T-cell (primary cell): ENCODE measurements at regions not wholly inside any gene's neighbourhood (a gene's known extent, or its start where the extent isn't known, plus 50 kb on each side); places are given as distances from the start of the nearest gene placed in this dataset.
"Not testable (repeated sequence)": the region's sequence is repeated elsewhere in the genome, so short reads cannot be mapped to it uniquely, and the experiment has no call there.

Experiments
- ATAC-seq, 4 experiments: fragments of 200-7000 bp in 3 of 4; fragments of 150-1000 bp in 1 of 4; cut with Tn5 transposase; replicated peaks in 1 of 4; 1 replicate in 3 of 4; 2 replicates in 1 of 4; pipeline ENCODE4 v1.10.0; 2021; ENCODE audit warnings: moderate library complexity in 3 of 4, mild to moderate bottlenecking in 2 of 4, moderate number of reproducible peaks in 1 of 4
- CTCF ChIA-PET, 2 donors: fragments of 300-600 bp; sonication (Branson Sonifier 250); formaldehyde crosslinking; loops; one replicate each; lab custom pipeline; 2022; ENCODE audit warnings: antibody characterized with exemption in 2 of 2; lab: Charles Lee
- POLR2A ChIA-PET, 2 donors: fragments of 300-600 bp; sonication (Branson Sonifier 250); formaldehyde crosslinking; loops; one replicate each; lab custom pipeline; 2022; ENCODE audit warnings: antibody characterized with exemption in 2 of 2; lab: Charles Lee
- DNase-seq, 35 experiments: peaks; one replicate each; pipeline versions ENCODE4 v3.0.0 to v3.0.0-alpha.2; 2013 to 2023
- H3K27ac ChIP-seq: one replicate; pipeline ENCODE4 v1.5.1; 2013; ENCODE audit warnings: low read length
- H3K27me3 ChIP-seq, 2 experiments: replicated peaks in 1 of 2; 1 replicate in 1 of 2; 2 replicates in 1 of 2; pipeline versions ENCODE4 v1.6.1 to v1.7.0; 2013; ENCODE audit warnings: low read length in 1 of 2, mixed read lengths in 1 of 2; ENCODE audit not compliant: control insufficient read depth in 2 of 2, insufficient read depth in 2 of 2; ENCODE audit errors: extremely low read depth in 1 of 2
- H3K36me3 ChIP-seq, 2 donors: 1 replicate in 1 of 2; 2 replicates in 1 of 2; pipeline versions ENCODE4 v1.6.1 to v1.7.0; 2013; ENCODE audit warnings: low read length in 1 of 2; ENCODE audit not compliant: control insufficient read depth in 2 of 2, insufficient read depth in 1 of 2; ENCODE audit errors: extremely low read depth in 1 of 2
- H3K4me1 ChIP-seq, 2 experiments: 1 replicate in 1 of 2; 2 replicates in 1 of 2; pipeline versions ENCODE4 v1.6.1 to v1.7.0; 2013; ENCODE audit warnings: low read length in 2 of 2, mixed read lengths in 1 of 2; ENCODE audit not compliant: insufficient read depth in 2 of 2, control insufficient read depth in 1 of 2; ENCODE audit errors: extremely low read depth in 1 of 2
- H3K4me3 ChIP-seq, 2 donors: 1 replicate in 1 of 2; 2 replicates in 1 of 2; pipeline versions ENCODE4 v1.5.1 to v1.7.0; 2013; ENCODE audit warnings: mild to moderate bottlenecking in 2 of 2, low read length in 1 of 2, moderate library complexity in 1 of 2; ENCODE audit not compliant: control insufficient read depth in 1 of 2; ENCODE audit errors: extremely low read depth in 1 of 2
- H3K9me3 ChIP-seq: 2 replicates; pipeline ENCODE4 v1.7.0; 2013
- H3K27ac Mint-ChIP-seq, 2 donors: one replicate each; pipeline ENCODE4 v1.8.0; 2020 to 2021; ENCODE audit warnings: mild to moderate bottlenecking in 2 of 2, mixed read lengths in 2 of 2
- H3K27me3 Mint-ChIP-seq, 2 donors: one replicate each; pipeline ENCODE4 v1.8.0; 2021 to 2022; ENCODE audit warnings: mixed read lengths in 2 of 2
- H3K36me3 Mint-ChIP-seq: one replicate; pipeline ENCODE4 v1.8.0; 2021; ENCODE audit warnings: mixed read lengths
- H3K4me1 Mint-ChIP-seq, 3 donors: one replicate each; pipeline ENCODE4 v1.8.0; 2020 to 2022; ENCODE audit warnings: mixed read lengths in 3 of 3, mild to moderate bottlenecking in 1 of 3
- H3K4me3 Mint-ChIP-seq, 3 donors: one replicate each; pipeline ENCODE4 v1.8.0; 2020 to 2022; ENCODE audit warnings: mild to moderate bottlenecking in 3 of 3, mixed read lengths in 3 of 3, moderate library complexity in 3 of 3
- H3K9me3 Mint-ChIP-seq, 3 donors: one replicate each; pipeline ENCODE4 v1.8.0; 2020 to 2022; ENCODE audit warnings: mixed read lengths in 3 of 3
- WGBS: methylation state at CpG from one replicate; pipeline ENCODE4 v1.1.5; 2013; ENCODE audit warnings: missing lambda C conversion rate; ENCODE audit not compliant: insufficient coverage; 5-methylcytosine and 5-hydroxymethylcytosine counted together

- Mint-ChIP-seq H3K9me3 (no peaks in the 10 kb centered on the region), H3K36me3 (no peaks in the 10 kb centered on the region), H3K4me3 (no peak overlapping the region), H3K27me3 (peaks cover 8 to 31% of the 10 kb centered on the region in 2 donors), H3K27ac (no peak overlapping the region), H3K4me1 (no peaks in the 10 kb centered on the region)
- DNase-seq (no peak), ATAC-seq (no peak)
- ChIA-PET CTCF (no interaction called here), POLR2A (no interaction called here)
- Histone ChIP-seq H3K9me3 (no peaks in the 10 kb centered on the region), H3K27me3 (peaks cover 0 to 5% of the 10 kb centered on the region in 2 experiments), H3K4me1 (no peaks in the 10 kb centered on the region), H3K36me3 (no peaks in the 10 kb centered on the region), H3K4me3 (no peak overlapping the region), H3K27ac (no peak overlapping the region)
Measured at GRCh38 chr5:130777794-130778193, 387.3 kb downstream of the HINT1 start.

DNA sequence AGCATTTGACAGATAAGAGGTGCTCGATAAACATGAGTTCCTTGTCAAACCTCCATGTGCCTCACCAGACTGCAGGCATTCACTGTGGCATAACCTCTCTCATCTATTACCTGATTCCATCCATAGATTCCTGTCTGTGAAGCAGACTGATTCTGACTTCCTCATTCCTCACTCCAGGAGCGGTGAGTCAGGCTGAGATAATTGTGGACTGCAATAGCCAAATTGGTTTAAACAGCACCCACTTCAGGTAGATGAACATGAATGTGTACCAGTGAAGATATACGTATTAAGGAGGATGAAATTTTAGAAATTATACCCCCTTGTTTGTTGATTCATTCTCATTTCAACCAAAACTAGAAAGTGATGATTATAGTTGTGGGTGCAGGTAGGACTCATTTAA lies 391.2 kb downstream of the HINT1 start:
- H3K27ac ChIP-seq = no peak overlapping the region
- no peak overlapping the region for H3K4me3 ChIP-seq
- H3K27me3 Mint-ChIP-seq = peaks cover 11 to 33% of the 10 kb centered on the region in 2 donors
- peaks cover 0 to 2% of the 10 kb centered on the region in 2 experiments for H3K27me3 ChIP-seq
- no peaks in the 10 kb centered on the region for H3K4me1 ChIP-seq
- H3K4me3 Mint-ChIP-seq = no peak overlapping the region
- H3K27ac Mint-ChIP-seq = no peak overlapping the region
- ChIA-PET CTCF (no interaction called here), POLR2A (no interaction called here)
- H3K9me3 Mint-ChIP-seq = no peaks in the 10 kb centered on the region
- WGBS = 100% methylated on average over 1 of the region's 3 CpGs
- no peaks in the 10 kb centered on the region for H3K36me3 Mint-ChIP-seq
- DNase-seq = no peak
- H3K4me1 Mint-ChIP-seq = no peaks in the 10 kb centered on the region
- no peaks in the 10 kb centered on the region for H3K9me3 ChIP-seq
- ATAC-seq = no peak
- no peaks in the 10 kb centered on the region for H3K36me3 ChIP-seq

GRCh38 chr5:130762031-130762430 lies 403.0 kb downstream of the HINT1 start:
- Mint-ChIP-seq H3K27ac (no peak overlapping the region), H3K9me3 (peaks cover 0 to 9% (median 5%) of the 10 kb centered on the region in 3 donors), H3K27me3 (peaks cover 16 to 35% of the 10 kb centered on the region in 2 donors), H3K4me3 (no peak overlapping the region), H3K4me1 (no peaks in the 10 kb centered on the region), H3K36me3 (no peaks in the 10 kb centered on the region)
- Histone ChIP-seq H3K9me3 (no peaks in the 10 kb centered on the region), H3K27ac (no peak overlapping the region), H3K36me3 (no peaks in the 10 kb centered on the region), H3K4me1 (no peaks in the 10 kb centered on the region), H3K4me3 (no peak overlapping the region), H3K27me3 (no peaks in the 10 kb centered on the region)
- DNase-seq (no peak), ATAC-seq (no peak)
- no CpG with 5 or more reads among the region's 1 CpG for WGBS
- CTCF ChIA-PET = no interaction called here
- POLR2A ChIA-PET = no interaction called here

DNA sequence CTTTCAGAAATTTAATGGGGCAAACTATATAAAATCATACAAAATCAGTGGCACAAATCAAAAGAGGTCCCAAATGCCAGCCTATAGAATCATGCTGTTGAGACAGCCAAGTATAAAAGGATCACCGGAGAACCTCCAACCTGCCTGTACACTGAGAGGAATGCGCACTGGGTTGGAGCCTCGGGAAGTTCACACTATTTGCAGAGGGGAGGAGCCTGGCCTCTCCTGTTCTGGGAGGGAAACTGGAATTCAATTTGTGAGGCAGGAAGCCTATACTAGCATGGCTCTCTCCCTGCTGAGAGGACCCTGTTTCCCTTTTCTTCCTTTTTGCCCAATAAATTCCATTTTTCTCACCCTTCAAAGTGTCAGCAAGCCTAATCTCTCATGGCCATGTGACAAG lies 406.0 kb downstream of the HINT1 start:
- CTCF ChIA-PET = no interaction called here
- ATAC-seq (no peak), DNase-seq (no peak)
- no peak overlapping the region for H3K27ac ChIP-seq
- Mint-ChIP-seq H3K27ac (no peak overlapping the region), H3K4me1 (no peaks in the 10 kb centered on the region), H3K9me3 (peaks cover 0 to 5% (median 0%) of the 10 kb centered on the region in 3 donors), H3K4me3 (no peak overlapping the region), H3K27me3 (peaks cover 0 to 17% of the 10 kb centered on the region in 2 donors), H3K36me3 (no peaks in the 10 kb centered on the region)
- no peaks in the 10 kb centered on the region for H3K4me1 ChIP-seq
- POLR2A ChIA-PET = no interaction called here
- H3K36me3 ChIP-seq = no peaks in the 10 kb centered on the region
- 100% methylated on average over 1 of the region's 3 CpGs for WGBS
- no peaks in the 10 kb centered on the region for H3K27me3 ChIP-seq
- no peaks in the 10 kb centered on the region for H3K9me3 ChIP-seq
- no peak overlapping the region for H3K4me3 ChIP-seq

DNA sequence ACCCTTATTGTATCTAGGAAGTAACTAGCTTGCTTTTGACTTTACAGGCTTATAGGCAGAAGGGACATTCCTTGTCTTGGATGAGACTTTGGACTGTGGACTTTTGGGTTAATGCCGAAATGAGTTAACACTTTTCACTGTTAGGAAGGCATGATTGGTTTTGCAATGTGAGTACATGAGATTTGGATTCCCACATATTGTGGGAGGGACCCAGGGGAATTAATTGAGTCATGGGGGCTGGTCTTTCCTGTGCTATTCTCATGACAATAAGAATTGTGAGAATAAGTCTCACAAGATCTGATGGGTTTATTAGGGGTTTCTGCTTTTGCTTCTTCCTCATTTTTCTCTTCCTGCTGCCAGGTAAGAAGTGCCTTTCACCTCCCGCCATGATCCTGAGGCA lies 417.5 kb downstream of the HINT1 start:
- no peaks in the 10 kb centered on the region for H3K9me3 ChIP-seq
- Mint-ChIP-seq H3K4me1 (no peaks in the 10 kb centered on the region), H3K36me3 (no peaks in the 10 kb centered on the region), H3K4me3 (no peak overlapping the region), H3K27ac (no peak overlapping the region), H3K27me3 (peaks cover 6 to 11% of the 10 kb centered on the region in 2 donors), H3K9me3 (peaks cover 0 to 6% (median 2%) of the 10 kb centered on the region in 3 donors)
- H3K27me3 ChIP-seq = peaks cover 0 to 7% of the 10 kb centered on the region in 2 experiments
- H3K27ac ChIP-seq = no peak overlapping the region
- CTCF ChIA-PET = no interaction called here
- ATAC-seq (no peak), DNase-seq (no peak)
- WGBS = 95% methylated on average over 2 of the region's 2 CpGs
- H3K4me3 ChIP-seq = no peak overlapping the region
- no peaks in the 10 kb centered on the region for H3K36me3 ChIP-seq
- no peaks in the 10 kb centered on the region for H3K4me1 ChIP-seq
- POLR2A ChIA-PET = no interaction called here

GRCh38 chr5:130746641-130747040 lies 418.4 kb downstream of the HINT1 start:
- H3K4me1 ChIP-seq, ATAC-seq, H3K36me3 ChIP-seq, H3K9me3 ChIP-seq, CTCF ChIA-PET, DNase-seq, H3K36me3 Mint-ChIP-seq, H3K4me1 Mint-ChIP-seq, H3K4me3 ChIP-seq, H3K27me3 ChIP-seq, H3K27ac Mint-ChIP-seq, H3K4me3 Mint-ChIP-seq, H3K27ac ChIP-seq, H3K9me3 Mint-ChIP-seq: not testable (repeated sequence)
- peaks cover 6 to 15% of the 10 kb centered on the region in 2 donors for H3K27me3 Mint-ChIP-seq
- POLR2A ChIA-PET = interaction anchor here in 1 of 2 donors (0.5 kb wide), 1 partner anchor 43 kb away, joined by 3 read pairs; no protein-coding TSS in a partner anchor

DNA sequence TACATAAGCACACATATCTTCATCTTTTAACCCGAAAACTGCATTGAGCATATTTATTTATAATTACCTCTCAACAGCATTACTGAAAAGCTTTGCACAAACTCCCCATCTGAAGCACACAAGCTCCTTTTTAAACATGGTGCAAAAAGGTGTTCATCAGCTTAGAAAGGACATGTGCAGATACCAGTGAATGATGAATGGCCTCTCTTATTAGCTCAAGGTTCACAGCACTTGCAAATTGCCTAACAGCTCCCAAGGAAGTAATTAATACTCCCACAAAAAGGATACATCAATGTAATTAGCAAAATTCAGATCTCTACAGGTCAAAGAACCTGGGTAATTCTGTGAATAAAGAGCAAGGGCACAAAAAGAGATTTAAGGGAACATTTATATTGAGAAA lies 422.0 kb downstream of the HINT1 start:
- no peak overlapping the region for H3K27ac Mint-ChIP-seq
- 100% methylated on average over 1 of the region's 1 CpG for WGBS

More for the DNA sequence above, 422.0 kb downstream of the HINT1 start:
- DNase-seq (no peak), ATAC-seq (no peak)
- no peaks in the 10 kb centered on the region for H3K9me3 ChIP-seq
- no peak overlapping the region for H3K4me3 ChIP-seq
- no peak overlapping the region for H3K27ac ChIP-seq
- Mint-ChIP-seq H3K9me3 (peaks cover 0 to 35% (median 12%) of the 10 kb centered on the region in 3 donors), H3K4me3 (no peak overlapping the region), H3K27me3 (peaks cover 6 to 15% of the 10 kb centered on the region in 2 donors), H3K36me3 (no peaks in the 10 kb centered on the region), H3K4me1 (no peaks in the 10 kb centered on the region)
- no peaks in the 10 kb centered on the region for H3K4me1 ChIP-seq
- CTCF ChIA-PET = no interaction called here
- POLR2A ChIA-PET = no interaction called here
- H3K36me3 ChIP-seq = no peaks in the 10 kb centered on the region
- peaks cover 0 to 7% of the 10 kb centered on the region in 2 experiments for H3K27me3 ChIP-seq
